ENCODE measurements at regions not wholly inside any gene's neighbourhood (a gene's known extent, or its start where the extent isn't known, plus 50 kb on each side); places are given as distances from the start of the nearest gene placed in this dataset.

- no peak for TF ChIP-seq POLR2A (IDR thresholded peaks at IDR 0.05)
- no peak for TF ChIP-seq CTCF (IDR thresholded peaks at IDR 0.05)
- H3K36me3 ChIP-seq (replicated peaks in 1 of 2; ENCODE audit: insufficient read depth in 1 of 2, low read depth in 2 of 2), result no peaks in the 10 kb centered on the region
- intact Hi-C loops (cut with DNase I), result no loop called here
- no peaks in the 10 kb centered on the region for H3K27me3 ChIP-seq
- no peaks in the 10 kb centered on the region for H3K4me1 ChIP-seq
- ATAC-seq, result no peak
- no peak for DNase-seq
- H3K4me3 ChIP-seq, result no peak overlapping the region
- no peak overlapping the region for H3K27ac ChIP-seq
- no peaks in the 10 kb centered on the region for H3K9me3 ChIP-seq
- 37 to 46% methylated on average over 2 of the region's 2 CpGs for WGBS, 2 donors
Observed at GRCh38 chr21:23245255-23245654, 2247.0 kb downstream of the NCAM2 start.

- no peak for ATAC-seq
- TF ChIP-seq POLR2A (IDR thresholded peaks at IDR 0.05), result no peak
- no peak for TF ChIP-seq CTCF (IDR thresholded peaks at IDR 0.05)
- Histone ChIP-seq H3K27ac (no peak overlapping the region), H3K36me3 (replicated peaks in 1 of 2; ENCODE audit: insufficient read depth in 1 of 2, low read depth in 2 of 2) (no peaks in the 10 kb centered on the region), H3K4me1 (no peaks in the 10 kb centered on the region), H3K27me3 (no peaks in the 10 kb centered on the region), H3K9me3 (no peaks in the 10 kb centered on the region), H3K4me3 (no peak overlapping the region)
- intact Hi-C loops (cut with DNase I), result no loop called here
- 33 to 42% methylated on average over 2 of the region's 2 CpGs for WGBS, 2 donors
- no peak for DNase-seq
Observed at GRCh38 chr21:23223882-23224281, 2225.7 kb downstream of the NCAM2 start.

GRCh38 chr21:23218667-23219066, 2220.5 kb downstream of the NCAM2 start:
- no peaks in the 10 kb centered on the region for H3K27me3 ChIP-seq
- no peak overlapping the region for H3K27ac ChIP-seq
- no peak for DNase-seq
- no peaks in the 10 kb centered on the region for H3K36me3 ChIP-seq (replicated peaks in 1 of 2; ENCODE audit: insufficient read depth in 1 of 2, low read depth in 2 of 2)
- TF ChIP-seq CTCF (IDR thresholded peaks at IDR 0.05) (no peak), POLR2A (IDR thresholded peaks at IDR 0.05) (no peak)
- intact Hi-C loops (cut with DNase I), result no loop called here
- no peaks in the 10 kb centered on the region for H3K9me3 ChIP-seq
- H3K4me3 ChIP-seq, result no peak overlapping the region
- no peak for ATAC-seq
- 55 to 73% methylated on average over 1 of the region's 1 CpG for WGBS, 2 donors
- no peaks in the 10 kb centered on the region for H3K4me1 ChIP-seq

GRCh38 chr21:23217597-23217996, 2219.4 kb downstream of the NCAM2 start:
- Histone ChIP-seq H3K4me3 (no peak overlapping the region), H3K27me3 (no peaks in the 10 kb centered on the region), H3K4me1 (no peaks in the 10 kb centered on the region), H3K9me3 (peaks cover 0 to 7% (median 0%) of the 10 kb centered on the region in 3 donors), H3K36me3 (replicated peaks in 1 of 2; ENCODE audit: insufficient read depth in 1 of 2, low read depth in 2 of 2) (no peaks in the 10 kb centered on the region), H3K27ac (no peak overlapping the region)
- intact Hi-C loops (cut with DNase I), result no loop called here
- no peak for TF ChIP-seq POLR2A (IDR thresholded peaks at IDR 0.05)
- no peak for TF ChIP-seq CTCF (IDR thresholded peaks at IDR 0.05)
- ATAC-seq (no peak), DNase-seq (no peak)
- 39 to 42% methylated on average over 1 of the region's 1 CpG for WGBS, 2 donors

- Histone ChIP-seq H3K27ac (no peak overlapping the region), H3K4me1 (no peaks in the 10 kb centered on the region), H3K4me3 (no peak overlapping the region), H3K36me3 (replicated peaks in 1 of 2; ENCODE audit: insufficient read depth in 1 of 2, low read depth in 2 of 2) (no peaks in the 10 kb centered on the region), H3K27me3 (no peaks in the 10 kb centered on the region), H3K9me3 (peaks cover 0 to 7% (median 0%) of the 10 kb centered on the region in 3 donors)
- DNase-seq, result no peak
- intact Hi-C loops (cut with DNase I), result no loop called here
- TF ChIP-seq CTCF (IDR thresholded peaks at IDR 0.05), result no peak
- TF ChIP-seq POLR2A (IDR thresholded peaks at IDR 0.05), result no peak
- no peak for ATAC-seq
- 61 to 77% methylated on average over 1 of the region's 1 CpG for WGBS, 2 donors
Observed at GRCh38 chr21:23215261-23215660, 2217.1 kb downstream of the NCAM2 start.

All from body of pancreas (tissue), 4 donors.